Subcutaneous abdominal adipose tissue (tissue), 5 donors: ENCODE measurements at regions not wholly inside any gene's neighbourhood (a gene's known extent, or its start where the extent isn't known, plus 50 kb on each side); places are given as distances from the start of the nearest gene placed in this dataset.

Source experiments
- H3K27ac ChIP-seq: one replicate; pipeline ENCODE4 v1.7.0; 2013; ENCODE audit warnings: low read depth, mild to moderate bottlenecking, inconsistent platforms, low read length, moderate library complexity
- H3K27me3 ChIP-seq, 5 donors: one replicate each; pipeline ENCODE4 v1.7.0; 2013; ENCODE audit warnings: low read length in 5 of 5, inconsistent platforms in 1 of 5; ENCODE audit not compliant: control insufficient read depth in 5 of 5, insufficient read depth in 4 of 5
- H3K36me3 ChIP-seq, 5 donors: one replicate each; pipeline ENCODE4 v1.7.0; 2013; ENCODE audit warnings: low read length in 5 of 5; ENCODE audit not compliant: control insufficient read depth in 5 of 5, insufficient read depth in 5 of 5
- H3K4me1 ChIP-seq, 5 donors: one replicate each; pipeline ENCODE4 v1.7.0; 2013; ENCODE audit warnings: low read length in 5 of 5, mild to moderate bottlenecking in 3 of 5, moderate library complexity in 1 of 5; ENCODE audit not compliant: control insufficient read depth in 5 of 5, insufficient read depth in 5 of 5
- H3K4me3 ChIP-seq, 5 donors: one replicate each; pipeline ENCODE4 v1.7.0; 2013; ENCODE audit warnings: low read length in 5 of 5, low read depth in 1 of 5
- H3K9ac ChIP-seq, 5 donors: one replicate each; pipeline ENCODE4 v1.7.0; 2013; ENCODE audit warnings: low read length in 5 of 5, mild to moderate bottlenecking in 4 of 5, moderate library complexity in 3 of 5
- H3K9me3 ChIP-seq, 5 donors: one replicate each; pipeline ENCODE4 v1.7.0; 2013; ENCODE audit warnings: low read length in 5 of 5; ENCODE audit not compliant: control insufficient read depth in 5 of 5
- donor health status: healthy.
- donor health status: healthy.
- donor health status: healthy.
- donor health status: healthy.
- donor health status: healthy.

- no peaks in the 10 kb centered on the region for H3K9me3 ChIP-seq
- H3K27me3 ChIP-seq = no peaks in the 10 kb centered on the region
- H3K9ac ChIP-seq = no peak overlapping the region
- H3K27ac ChIP-seq = no peak overlapping the region
- H3K36me3 ChIP-seq = no peaks in the 10 kb centered on the region
- no peak overlapping the region for H3K4me3 ChIP-seq
- H3K4me1 ChIP-seq = no peaks in the 10 kb centered on the region
Measured at GRCh38 chr11:25710975-25711374, 621.0 kb upstream of the ANO3 start.

- H3K36me3 ChIP-seq = no peaks in the 10 kb centered on the region
- no peak overlapping the region for H3K4me3 ChIP-seq
- H3K4me1 ChIP-seq = no peaks in the 10 kb centered on the region
- no peaks in the 10 kb centered on the region for H3K27me3 ChIP-seq
- H3K9ac ChIP-seq = no peak overlapping the region
- no peaks in the 10 kb centered on the region for H3K9me3 ChIP-seq
- no peak overlapping the region for H3K27ac ChIP-seq
Measured at GRCh38 chr11:25727944-25728343, 604.0 kb upstream of the ANO3 start.

- Histone ChIP-seq H3K4me1 (no peaks in the 10 kb centered on the region), H3K27ac (no peak overlapping the region), H3K27me3 (no peaks in the 10 kb centered on the region), H3K36me3 (no peaks in the 10 kb centered on the region), H3K9me3 (no peaks in the 10 kb centered on the region), H3K9ac (no peak overlapping the region), H3K4me3 (no peak overlapping the region)
Measured at GRCh38 chr11:25730230-25730629, 601.7 kb upstream of the ANO3 start.

GRCh38 chr11:25733777-25734176 lies 598.2 kb upstream of the ANO3 start:
- H3K27ac ChIP-seq = no peak overlapping the region
- H3K9me3 ChIP-seq = no peaks in the 10 kb centered on the region
- no peaks in the 10 kb centered on the region for H3K4me1 ChIP-seq
- H3K9ac ChIP-seq = no peak overlapping the region
- H3K4me3 ChIP-seq = no peak overlapping the region
- no peaks in the 10 kb centered on the region for H3K27me3 ChIP-seq
- H3K36me3 ChIP-seq = no peaks in the 10 kb centered on the region

GRCh38 chr11:25734591-25735211 lies 597.2 kb upstream of the ANO3 start:
- H3K4me3 ChIP-seq = no peak overlapping the region
- no peak overlapping the region for H3K27ac ChIP-seq
- H3K9ac ChIP-seq = no peak overlapping the region
- no peaks in the 10 kb centered on the region for H3K36me3 ChIP-seq
- no peaks in the 10 kb centered on the region for H3K27me3 ChIP-seq
- no peaks in the 10 kb centered on the region for H3K4me1 ChIP-seq
- no peaks in the 10 kb centered on the region for H3K9me3 ChIP-seq

- H3K9ac ChIP-seq = no peak overlapping the region
- no peak overlapping the region for H3K27ac ChIP-seq
- no peak overlapping the region for H3K4me3 ChIP-seq
- H3K27me3 ChIP-seq = no peaks in the 10 kb centered on the region
- H3K36me3 ChIP-seq = no peaks in the 10 kb centered on the region
- H3K4me1 ChIP-seq = no peaks in the 10 kb centered on the region
- H3K9me3 ChIP-seq = no peaks in the 10 kb centered on the region
Measured at GRCh38 chr11:25737071-25737675, 594.8 kb upstream of the ANO3 start.

GRCh38 chr11:25741886-25742285 lies 590.0 kb upstream of the ANO3 start:
- Histone ChIP-seq H3K36me3 (no peaks in the 10 kb centered on the region), H3K9me3 (no peaks in the 10 kb centered on the region), H3K9ac (no peak overlapping the region), H3K27me3 (no peaks in the 10 kb centered on the region), H3K4me1 (no peaks in the 10 kb centered on the region), H3K4me3 (no peak overlapping the region), H3K27ac (no peak overlapping the region)

GRCh38 chr11:25742800-25743199 lies 589.1 kb upstream of the ANO3 start:
- Histone ChIP-seq H3K36me3 (no peaks in the 10 kb centered on the region), H3K27me3 (no peaks in the 10 kb centered on the region), H3K9me3 (no peaks in the 10 kb centered on the region), H3K27ac (no peak overlapping the region), H3K4me1 (no peaks in the 10 kb centered on the region), H3K9ac (no peak overlapping the region), H3K4me3 (no peak overlapping the region)

GRCh38 chr11:25755381-25755780 lies 576.5 kb upstream of the ANO3 start:
- Histone ChIP-seq H3K9ac (no peak overlapping the region), H3K9me3 (peaks cover 0 to 8% (median 4%) of the 10 kb centered on the region in 5 donors), H3K36me3 (no peaks in the 10 kb centered on the region), H3K4me3 (no peak overlapping the region), H3K27ac (no peak overlapping the region), H3K27me3 (no peaks in the 10 kb centered on the region), H3K4me1 (no peaks in the 10 kb centered on the region)

- Histone ChIP-seq H3K9me3 (peaks cover 0 to 10% (median 4%) of the 10 kb centered on the region in 5 donors), H3K27me3 (no peaks in the 10 kb centered on the region), H3K27ac (no peak overlapping the region), H3K4me3 (no peak overlapping the region), H3K36me3 (no peaks in the 10 kb centered on the region), H3K4me1 (no peaks in the 10 kb centered on the region), H3K9ac (no peak overlapping the region)
Measured at GRCh38 chr11:25755918-25756584, 575.9 kb upstream of the ANO3 start.
